GM12878 (cell line): ENCODE measurements at regions not wholly inside any gene's neighbourhood (a gene's known extent, or its start where the extent isn't known, plus 50 kb on each side); places are given as distances from the start of the nearest gene placed in this dataset.

Experiments used
- ATAC-seq: fragments of 200-7000 bp; cut with Tn5 transposase; 3 replicates; pipeline ENCODE4 v1.9.1; 2020; ENCODE audit warnings: mild to moderate bottlenecking, moderate library complexity
- BruUV-seq: library from RNA; stranded (reverse); fragments of 400-500 nt; replicated peaks from 2 replicates; lab custom pipeline; 2021; lab: Mats Ljungman, UMichigan
- CTCF ChIA-PET: fragments of 300-600 bp; sonication (Branson Sonifier 250); formaldehyde crosslinking; extraction: SDS; loops from one replicate; lab custom pipeline; 2021; ENCODE audit warnings: inconsistent platforms; lab: Yijun Ruan, JAX
- POLR2A ChIA-PET: fragments of 350-600 bp; formaldehyde crosslinking; extraction: SDS; loops from one replicate; lab custom pipeline; 2021; ENCODE audit warnings: inconsistent platforms; lab: Charles Lee
- RAD21 ChIA-PET: fragments of 300-600 bp; sonication (Branson Sonifier 250); formaldehyde crosslinking; loops from one replicate; lab custom pipeline; 2023; ENCODE audit warnings: antibody characterized with exemption; ENCODE audit not compliant: unreplicated experiment; lab: Charles Lee
- SMC1A ChIA-PET: fragments of 300-600 bp; sonication (Branson Sonifier 250); formaldehyde crosslinking; loops from one replicate; lab custom pipeline; 2023; ENCODE audit not compliant: unreplicated experiment, uncharacterized antibody; lab: Charles Lee
- DNase-seq: peaks from one replicate; pipeline ENCODE4 v3.0.0-alpha.2; 2011; ENCODE audit warnings: low read depth, low spot score
- FAIRE-seq: peaks from 3 replicates; lab custom pipeline; 2011; peaks lifted over from hg19 to GRCh38; lab: Jason Lieb, UNC
- H2AFZ ChIP-seq: 2 replicates; pipeline ENCODE4 v1.6.0; 2011; ENCODE audit warnings: low read depth, low read length, control low read depth; ENCODE audit not compliant: control insufficient read depth
- H3K27ac ChIP-seq: 2 replicates; pipeline ENCODE4 v1.5.1; 2011; ENCODE audit warnings: control low read depth; ENCODE audit not compliant: control insufficient read depth, insufficient read depth
- H3K27me3 ChIP-seq, 2 experiments: replicated peaks in 1 of 2; 2 replicates each; pipeline versions ENCODE4 v1.6.0 to v1.6.1; 2011; ENCODE audit warnings: low read length in 1 of 2; ENCODE audit not compliant: control insufficient read depth in 2 of 2, insufficient read depth in 2 of 2
- H3K36me3 ChIP-seq, 2 experiments: 2 replicates each; pipeline ENCODE4 v1.5.1; 2011; ENCODE audit warnings: low read length in 1 of 2; ENCODE audit not compliant: control insufficient read depth in 2 of 2, insufficient read depth in 2 of 2
- H3K4me1 ChIP-seq: 2 replicates; pipeline ENCODE4 v1.6.1; 2011; ENCODE audit warnings: mild to moderate bottlenecking, low read length, moderate library complexity, mixed read lengths; ENCODE audit not compliant: control insufficient read depth, insufficient read depth
- H3K4me2 ChIP-seq: 2 replicates; pipeline ENCODE4 v1.6.0; 2011; ENCODE audit warnings: control low read depth; ENCODE audit not compliant: control insufficient read depth, insufficient read depth
- H3K4me3 ChIP-seq: fragments of 200-600 bp; sonication (generic); 2 replicates; pipeline ENCODE4 v1.5.1; 2016
- H3K79me2 ChIP-seq: 2 replicates; pipeline ENCODE4 v1.6.0; 2011; ENCODE audit warnings: low read length; ENCODE audit not compliant: control insufficient read depth, insufficient read depth
- H3K9ac ChIP-seq: 2 replicates; pipeline ENCODE4 v1.8.0; 2011; ENCODE audit warnings: low read length, control low read depth, mixed read lengths; ENCODE audit not compliant: control insufficient read depth, insufficient read depth
- H3K9me3 ChIP-seq: replicated peaks from 3 replicates; pipeline ENCODE4 v1.5.1; 2011; ENCODE audit warnings: mild to moderate bottlenecking, low read length; ENCODE audit not compliant: control insufficient read depth, insufficient read depth
- H4K20me1 ChIP-seq: 2 replicates; pipeline ENCODE4 v1.6.0; 2011; ENCODE audit not compliant: control insufficient read depth, insufficient read depth
- CBX3 ChIP-seq: fragments of 200-600 bp; sonication (generic); IDR thresholded peaks from 2 replicates; pipeline ENCODE4 v1.6.1; 2016; ENCODE audit warnings: low read depth, borderline replicate concordance
- CHD2 ChIP-seq: IDR thresholded peaks from 2 replicates; pipeline ENCODE4 v1.6.1; 2011; ENCODE audit warnings: low read depth, low read length, improper control_type of control experiment, borderline replicate concordance
- DPF2 ChIP-seq: fragments of 450-650 bp; IDR thresholded peaks from 2 replicates; pipeline ENCODE4 v1.6.1; 2017; ENCODE audit warnings: mild to moderate bottlenecking
- ESRRA ChIP-seq: IDR thresholded peaks from 2 replicates; pipeline ENCODE4 v1.6.1; 2012; ENCODE audit warnings: mild to moderate bottlenecking, low read length, improper control_type of control experiment
- IRF3 ChIP-seq: fragments of 450-650 bp; IDR thresholded peaks from 2 replicates; pipeline ENCODE4 v1.6.1; 2014; ENCODE audit warnings: mild to moderate bottlenecking
- JUND ChIP-seq: IDR thresholded peaks from 2 replicates; pipeline ENCODE4 v1.6.1; 2012; ENCODE audit warnings: low read depth, mild to moderate bottlenecking, low read length, improper control_type of control experiment, moderate library complexity
- MYB ChIP-seq: fragments of 150-350 bp; IDR thresholded peaks from 2 replicates; pipeline ENCODE4 v1.6.1; 2014; ENCODE audit warnings: mild to moderate bottlenecking, low read depth, low read length, borderline replicate concordance
- NR2C2 ChIP-seq: IDR thresholded peaks from 2 replicates; pipeline ENCODE4 v1.6.1; 2011; ENCODE audit warnings: borderline replicate concordance, low read depth; ENCODE audit not compliant: control insufficient read depth, insufficient read length
- RAD21 ChIP-seq: IDR thresholded peaks from 2 replicates; pipeline ENCODE4 v1.6.1; 2011; ENCODE audit warnings: mild to moderate bottlenecking, low read depth, low read length, moderate library complexity; ENCODE audit not compliant: insufficient read depth
- SREBF1 ChIP-seq: IDR thresholded peaks from 2 replicates; pipeline ENCODE4 v1.6.1; 2012; ENCODE audit warnings: mild to moderate bottlenecking, low read length
- TCF12 ChIP-seq: IDR thresholded peaks from 2 replicates; pipeline ENCODE4 v1.6.1; 2011; ENCODE audit warnings: low read depth, mild to moderate bottlenecking, low read length
- ZBED1 ChIP-seq: IDR thresholded peaks from 2 replicates; pipeline ENCODE4 v1.6.1; 2016; ENCODE audit warnings: borderline replicate concordance
- WGBS: methylation state at CpG from one replicate; pipeline ENCODE4 v1.1.6; 2016; ENCODE audit warnings: low lambda C conversion rate; ENCODE audit not compliant: insufficient replicate concordance, insufficient coverage; ENCODE audit errors: missing lambda C conversion rate; 5-methylcytosine and 5-hydroxymethylcytosine counted together
- in situ Hi-C: fragments of 300-500 bp; cut with MboI; formaldehyde crosslinking; loops from 9 replicates; pipeline ENCODE4 v1.14.3; 2018; ENCODE audit warnings: mixed read lengths
- intact Hi-C: fragments of 100-400 bp; cut with micrococcal nuclease; formaldehyde crosslinking; loops from one replicate; pipeline ENCODE4 v1.14.2; 2022; ENCODE audit not compliant: unreplicated experiment
- TF ChIP-seq, protein P1 (sequence below): fragments of 450-650 bp; formaldehyde crosslinking; IDR thresholded peaks from 2 replicates; pipeline ENCODE4 v1.5.0; 2022; ENCODE audit warnings: mild to moderate bottlenecking, missing genetic modification characterization

DNA sequence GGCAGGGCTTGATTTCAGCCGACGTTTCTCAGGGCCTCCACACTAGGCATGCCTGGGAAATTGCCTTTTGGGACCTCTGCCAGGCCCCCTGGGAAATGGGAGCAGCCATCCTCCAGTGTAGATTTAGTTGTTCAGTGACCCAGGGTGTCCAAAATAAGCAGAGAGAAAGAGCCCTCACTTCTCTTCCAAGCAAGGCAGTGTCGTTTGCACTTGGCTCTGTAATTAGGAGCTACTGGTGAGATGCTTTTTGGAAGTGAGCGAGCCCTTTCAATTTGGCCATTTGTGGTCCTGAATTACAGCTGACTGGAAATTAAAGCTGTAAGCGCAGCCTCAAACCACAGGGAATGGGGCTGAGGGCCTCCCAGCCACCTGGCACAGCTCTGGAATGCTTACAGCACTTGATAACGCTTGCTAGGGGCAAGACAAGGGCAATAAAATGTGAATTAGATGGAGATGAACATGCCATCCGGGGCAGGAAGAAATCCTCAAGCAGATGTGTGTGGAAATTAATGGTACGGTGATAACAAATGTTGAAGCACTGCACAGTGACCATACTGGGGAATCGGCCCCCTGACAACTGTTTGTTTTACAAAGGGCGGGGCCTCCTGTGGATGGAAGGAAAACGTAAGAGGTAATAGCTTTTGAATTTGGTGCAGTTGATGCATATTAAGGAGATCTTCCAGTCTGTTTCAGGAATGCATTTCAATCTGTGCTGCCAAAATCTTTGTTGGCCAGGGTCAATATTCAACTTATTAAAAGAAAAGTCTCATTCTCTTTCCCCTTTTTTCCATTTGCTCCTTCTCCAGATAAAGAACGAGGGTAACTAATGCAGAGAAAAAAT lies 173.1 kb downstream of the UXS1 start:
- H3K79me2 ChIP-seq = no peaks in the 10 kb centered on the region
- intact Hi-C loops (no loop called here), in situ Hi-C loops (no loop called here)
- no peak for ATAC-seq
- no peaks in the 10 kb centered on the region for H3K27me3 ChIP-seq
- H3K27ac ChIP-seq = no peak overlapping the region
- H3K9ac ChIP-seq = no peak overlapping the region
- H3K4me1 ChIP-seq = no peaks in the 10 kb centered on the region
- no peaks in the 10 kb centered on the region for H3K9me3 ChIP-seq
- ChIA-PET POLR2A (no interaction called here), CTCF (no interaction called here), RAD21 (no interaction called here), SMC1A (interaction anchor here (1.1 kb wide), 1 partner anchor 10 kb away, joined by 5 read pairs; no protein-coding TSS in a partner anchor)
- DNase-seq = no peak
- H3K4me2 ChIP-seq = no peak overlapping the region
- no peak overlapping the region for H3K4me3 ChIP-seq
- no peaks in the 10 kb centered on the region for H3K36me3 ChIP-seq
- FAIRE-seq = no peak
- TF ChIP-seq DPF2 = no peak
- no peak for TF ChIP-seq SREBF1
- TF ChIP-seq, protein P1, sequence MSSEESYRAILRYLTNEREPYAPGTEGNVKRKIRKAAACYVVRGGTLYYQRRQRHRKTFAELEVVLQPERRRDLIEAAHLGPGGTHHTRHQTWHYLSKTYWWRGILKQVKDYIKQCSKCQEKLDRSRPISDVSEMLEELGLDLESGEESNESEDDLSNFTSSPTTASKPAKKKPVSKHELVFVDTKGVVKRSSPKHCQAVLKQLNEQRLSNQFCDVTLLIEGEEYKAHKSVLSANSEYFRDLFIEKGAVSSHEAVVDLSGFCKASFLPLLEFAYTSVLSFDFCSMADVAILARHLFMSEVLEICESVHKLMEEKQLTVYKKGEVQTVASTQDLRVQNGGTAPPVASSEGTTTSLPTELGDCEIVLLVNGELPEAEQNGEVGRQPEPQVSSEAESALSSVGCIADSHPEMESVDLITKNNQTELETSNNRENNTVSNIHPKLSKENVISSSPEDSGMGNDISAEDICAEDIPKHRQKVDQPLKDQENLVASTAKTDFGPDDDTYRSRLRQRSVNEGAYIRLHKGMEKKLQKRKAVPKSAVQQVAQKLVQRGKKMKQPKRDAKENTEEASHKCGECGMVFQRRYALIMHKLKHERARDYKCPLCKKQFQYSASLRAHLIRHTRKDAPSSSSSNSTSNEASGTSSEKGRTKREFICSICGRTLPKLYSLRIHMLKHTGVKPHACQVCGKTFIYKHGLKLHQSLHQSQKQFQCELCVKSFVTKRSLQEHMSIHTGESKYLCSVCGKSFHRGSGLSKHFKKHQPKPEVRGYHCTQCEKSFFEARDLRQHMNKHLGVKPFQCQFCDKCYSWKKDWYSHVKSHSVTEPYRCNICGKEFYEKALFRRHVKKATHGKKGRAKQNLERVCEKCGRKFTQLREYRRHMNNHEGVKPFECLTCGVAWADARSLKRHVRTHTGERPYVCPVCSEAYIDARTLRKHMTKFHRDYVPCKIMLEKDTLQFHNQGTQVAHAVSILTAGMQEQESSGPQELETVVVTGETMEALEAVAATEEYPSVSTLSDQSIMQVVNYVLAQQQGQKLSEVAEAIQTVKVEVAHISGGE = no peak
- no peak for TF ChIP-seq IRF3
- no peak for TF ChIP-seq CBX3
- no peak for TF ChIP-seq NR2C2
- no peak for TF ChIP-seq CHD2
- TF ChIP-seq TCF12 = no peak
- TF ChIP-seq JUND = no peak
- no peak for TF ChIP-seq ESRRA
- no peak for TF ChIP-seq RAD21
- no peak for TF ChIP-seq ZBED1
- no peak for TF ChIP-seq MYB
- no peak overlapping the region for H2AFZ ChIP-seq
- 36% methylated on average over 12 of the region's 12 CpGs for WGBS
- H4K20me1 ChIP-seq = no peaks in the 10 kb centered on the region
- BruUV-seq = no TSS peak
